ENCODE measurements at regions not wholly inside any gene's neighbourhood (a gene's known extent, or its start where the extent isn't known, plus 50 kb on each side); places are given as distances from the start of the nearest gene placed in this dataset.

DNA sequence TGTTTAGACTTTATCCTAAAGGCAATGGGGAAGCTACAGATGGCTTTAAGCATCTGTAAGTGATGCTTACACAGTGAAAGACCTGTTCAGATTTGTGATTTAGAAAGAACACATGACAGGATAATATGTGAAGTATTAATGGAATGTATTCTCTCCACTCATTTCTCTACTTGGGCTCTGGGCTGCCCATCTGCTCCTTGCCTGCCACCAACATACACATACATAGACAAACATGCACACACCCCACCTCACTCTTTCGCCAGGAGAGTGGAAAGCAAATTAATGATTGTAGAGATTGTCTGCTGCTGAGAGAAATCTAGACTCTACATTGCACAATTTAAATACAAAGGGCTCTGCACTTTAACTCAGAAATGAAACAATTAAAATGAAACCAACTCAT lies 61.0 kb upstream of the NFE2L2 start:
- TF ChIP-seq FOXM1 (IDR thresholded peaks at IDR 0.05; ENCODE audit: borderline replicate concordance) (no peak), ARNT (IDR thresholded peaks at IDR 0.05) (no peak)

All from HEK293T (cell line).